GM23338 (cell line): ENCODE measurements at regions not wholly inside any gene's neighbourhood (a gene's known extent, or its start where the extent isn't known, plus 50 kb on each side); places are given as distances from the start of the nearest gene placed in this dataset.

Experiments
- CREB1 ChIP-seq: fragments of 250-450 bp; sonication (Bioruptor Pico); IDR thresholded peaks from 2 replicates; pipeline ENCODE4 v1.5.0; 2020; ENCODE audit warnings: low read depth, mild to moderate bottlenecking, moderate library complexity
- EZH2 ChIP-seq: fragments of 200-600 bp; sonication (generic); IDR thresholded peaks from one replicate; pipeline ENCODE4 v1.8.0; 2017; ENCODE audit warnings: antibody characterized with exemption, mild to moderate bottlenecking, low read depth; ENCODE audit not compliant: unreplicated experiment
- EZH2phosphoT487 ChIP-seq: fragments of 200-600 bp; sonication (generic); IDR thresholded peaks from one replicate; pipeline ENCODE4 v1.8.1; 2018; ENCODE audit warnings: antibody characterized with exemption; ENCODE audit not compliant: unreplicated experiment
- POLR2AphosphoS5 ChIP-seq: IDR thresholded peaks from 2 replicates; pipeline ENCODE4 v1.6.1; 2016; ENCODE audit warnings: antibody characterized with exemption, low read depth
- STAT1 ChIP-seq: IDR thresholded peaks from one replicate; pipeline ENCODE4 v1.6.1; 2016; ENCODE audit warnings: antibody characterized with exemption; ENCODE audit not compliant: unreplicated experiment
- ZNF114 ChIP-seq: fragments of 250-450 bp; sonication (Bioruptor Pico); IDR thresholded peaks from 2 replicates; pipeline ENCODE4 v1.5.0; 2020; ENCODE audit warnings: mild to moderate bottlenecking, moderate library complexity
- ZNF331 ChIP-seq: fragments of 250-450 bp; sonication (Bioruptor Pico); IDR thresholded peaks from 2 replicates; pipeline ENCODE4 v1.5.0; 2020; ENCODE audit warnings: low read depth, mild to moderate bottlenecking, moderate library complexity
- TF ChIP-seq, protein P1 (sequence below), 2 experiments: fragments of 200-600 bp in 1 of 2; sonication (generic) in 1 of 2; conservative IDR thresholded peaks; 2 replicates each; pipeline versions ENCODE4 v1.5.1 to v1.6.1; 2016 to 2017; ENCODE audit warnings: antibody characterized with exemption in 2 of 2, low read depth in 2 of 2, mild to moderate bottlenecking in 2 of 2, moderate library complexity in 1 of 2
- TF ChIP-seq, protein P2 (sequence below): IDR thresholded peaks from one replicate; pipeline ENCODE4 v1.6.1; 2018; ENCODE audit warnings: antibody characterized with exemption; ENCODE audit not compliant: unreplicated experiment
- TF ChIP-seq, protein P3 (sequence below): fragments of 250-450 bp; sonication (Bioruptor Pico); IDR thresholded peaks from 2 replicates; pipeline ENCODE4 v1.5.0; 2020; ENCODE audit warnings: mild to moderate bottlenecking, moderate library complexity

GRCh38 chr9:82171271-82171670 lies 182.7 kb downstream of the SPATA31D1 start:
- TF ChIP-seq, protein P1, sequence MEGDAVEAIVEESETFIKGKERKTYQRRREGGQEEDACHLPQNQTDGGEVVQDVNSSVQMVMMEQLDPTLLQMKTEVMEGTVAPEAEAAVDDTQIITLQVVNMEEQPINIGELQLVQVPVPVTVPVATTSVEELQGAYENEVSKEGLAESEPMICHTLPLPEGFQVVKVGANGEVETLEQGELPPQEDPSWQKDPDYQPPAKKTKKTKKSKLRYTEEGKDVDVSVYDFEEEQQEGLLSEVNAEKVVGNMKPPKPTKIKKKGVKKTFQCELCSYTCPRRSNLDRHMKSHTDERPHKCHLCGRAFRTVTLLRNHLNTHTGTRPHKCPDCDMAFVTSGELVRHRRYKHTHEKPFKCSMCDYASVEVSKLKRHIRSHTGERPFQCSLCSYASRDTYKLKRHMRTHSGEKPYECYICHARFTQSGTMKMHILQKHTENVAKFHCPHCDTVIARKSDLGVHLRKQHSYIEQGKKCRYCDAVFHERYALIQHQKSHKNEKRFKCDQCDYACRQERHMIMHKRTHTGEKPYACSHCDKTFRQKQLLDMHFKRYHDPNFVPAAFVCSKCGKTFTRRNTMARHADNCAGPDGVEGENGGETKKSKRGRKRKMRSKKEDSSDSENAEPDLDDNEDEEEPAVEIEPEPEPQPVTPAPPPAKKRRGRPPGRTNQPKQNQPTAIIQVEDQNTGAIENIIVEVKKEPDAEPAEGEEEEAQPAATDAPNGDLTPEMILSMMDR (conservative IDR thresholded peaks at IDR 0.05; ENCODE audit: low read depth in 2 of 2) = no peak
- TF ChIP-seq, protein P2, sequence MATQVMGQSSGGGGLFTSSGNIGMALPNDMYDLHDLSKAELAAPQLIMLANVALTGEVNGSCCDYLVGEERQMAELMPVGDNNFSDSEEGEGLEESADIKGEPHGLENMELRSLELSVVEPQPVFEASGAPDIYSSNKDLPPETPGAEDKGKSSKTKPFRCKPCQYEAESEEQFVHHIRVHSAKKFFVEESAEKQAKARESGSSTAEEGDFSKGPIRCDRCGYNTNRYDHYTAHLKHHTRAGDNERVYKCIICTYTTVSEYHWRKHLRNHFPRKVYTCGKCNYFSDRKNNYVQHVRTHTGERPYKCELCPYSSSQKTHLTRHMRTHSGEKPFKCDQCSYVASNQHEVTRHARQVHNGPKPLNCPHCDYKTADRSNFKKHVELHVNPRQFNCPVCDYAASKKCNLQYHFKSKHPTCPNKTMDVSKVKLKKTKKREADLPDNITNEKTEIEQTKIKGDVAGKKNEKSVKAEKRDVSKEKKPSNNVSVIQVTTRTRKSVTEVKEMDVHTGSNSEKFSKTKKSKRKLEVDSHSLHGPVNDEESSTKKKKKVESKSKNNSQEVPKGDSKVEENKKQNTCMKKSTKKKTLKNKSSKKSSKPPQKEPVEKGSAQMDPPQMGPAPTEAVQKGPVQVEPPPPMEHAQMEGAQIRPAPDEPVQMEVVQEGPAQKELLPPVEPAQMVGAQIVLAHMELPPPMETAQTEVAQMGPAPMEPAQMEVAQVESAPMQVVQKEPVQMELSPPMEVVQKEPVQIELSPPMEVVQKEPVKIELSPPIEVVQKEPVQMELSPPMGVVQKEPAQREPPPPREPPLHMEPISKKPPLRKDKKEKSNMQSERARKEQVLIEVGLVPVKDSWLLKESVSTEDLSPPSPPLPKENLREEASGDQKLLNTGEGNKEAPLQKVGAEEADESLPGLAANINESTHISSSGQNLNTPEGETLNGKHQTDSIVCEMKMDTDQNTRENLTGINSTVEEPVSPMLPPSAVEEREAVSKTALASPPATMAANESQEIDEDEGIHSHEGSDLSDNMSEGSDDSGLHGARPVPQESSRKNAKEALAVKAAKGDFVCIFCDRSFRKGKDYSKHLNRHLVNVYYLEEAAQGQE = no peak
- TF ChIP-seq POLR2AphosphoS5 = no peak
- no peak for TF ChIP-seq EZH2phosphoT487
- TF ChIP-seq EZH2 = no peak
- no peak for TF ChIP-seq ZNF114
- TF ChIP-seq STAT1 = no peak
- TF ChIP-seq ZNF331 (CRISPR knock-in tag) = no peak
- TF ChIP-seq, protein P3, sequence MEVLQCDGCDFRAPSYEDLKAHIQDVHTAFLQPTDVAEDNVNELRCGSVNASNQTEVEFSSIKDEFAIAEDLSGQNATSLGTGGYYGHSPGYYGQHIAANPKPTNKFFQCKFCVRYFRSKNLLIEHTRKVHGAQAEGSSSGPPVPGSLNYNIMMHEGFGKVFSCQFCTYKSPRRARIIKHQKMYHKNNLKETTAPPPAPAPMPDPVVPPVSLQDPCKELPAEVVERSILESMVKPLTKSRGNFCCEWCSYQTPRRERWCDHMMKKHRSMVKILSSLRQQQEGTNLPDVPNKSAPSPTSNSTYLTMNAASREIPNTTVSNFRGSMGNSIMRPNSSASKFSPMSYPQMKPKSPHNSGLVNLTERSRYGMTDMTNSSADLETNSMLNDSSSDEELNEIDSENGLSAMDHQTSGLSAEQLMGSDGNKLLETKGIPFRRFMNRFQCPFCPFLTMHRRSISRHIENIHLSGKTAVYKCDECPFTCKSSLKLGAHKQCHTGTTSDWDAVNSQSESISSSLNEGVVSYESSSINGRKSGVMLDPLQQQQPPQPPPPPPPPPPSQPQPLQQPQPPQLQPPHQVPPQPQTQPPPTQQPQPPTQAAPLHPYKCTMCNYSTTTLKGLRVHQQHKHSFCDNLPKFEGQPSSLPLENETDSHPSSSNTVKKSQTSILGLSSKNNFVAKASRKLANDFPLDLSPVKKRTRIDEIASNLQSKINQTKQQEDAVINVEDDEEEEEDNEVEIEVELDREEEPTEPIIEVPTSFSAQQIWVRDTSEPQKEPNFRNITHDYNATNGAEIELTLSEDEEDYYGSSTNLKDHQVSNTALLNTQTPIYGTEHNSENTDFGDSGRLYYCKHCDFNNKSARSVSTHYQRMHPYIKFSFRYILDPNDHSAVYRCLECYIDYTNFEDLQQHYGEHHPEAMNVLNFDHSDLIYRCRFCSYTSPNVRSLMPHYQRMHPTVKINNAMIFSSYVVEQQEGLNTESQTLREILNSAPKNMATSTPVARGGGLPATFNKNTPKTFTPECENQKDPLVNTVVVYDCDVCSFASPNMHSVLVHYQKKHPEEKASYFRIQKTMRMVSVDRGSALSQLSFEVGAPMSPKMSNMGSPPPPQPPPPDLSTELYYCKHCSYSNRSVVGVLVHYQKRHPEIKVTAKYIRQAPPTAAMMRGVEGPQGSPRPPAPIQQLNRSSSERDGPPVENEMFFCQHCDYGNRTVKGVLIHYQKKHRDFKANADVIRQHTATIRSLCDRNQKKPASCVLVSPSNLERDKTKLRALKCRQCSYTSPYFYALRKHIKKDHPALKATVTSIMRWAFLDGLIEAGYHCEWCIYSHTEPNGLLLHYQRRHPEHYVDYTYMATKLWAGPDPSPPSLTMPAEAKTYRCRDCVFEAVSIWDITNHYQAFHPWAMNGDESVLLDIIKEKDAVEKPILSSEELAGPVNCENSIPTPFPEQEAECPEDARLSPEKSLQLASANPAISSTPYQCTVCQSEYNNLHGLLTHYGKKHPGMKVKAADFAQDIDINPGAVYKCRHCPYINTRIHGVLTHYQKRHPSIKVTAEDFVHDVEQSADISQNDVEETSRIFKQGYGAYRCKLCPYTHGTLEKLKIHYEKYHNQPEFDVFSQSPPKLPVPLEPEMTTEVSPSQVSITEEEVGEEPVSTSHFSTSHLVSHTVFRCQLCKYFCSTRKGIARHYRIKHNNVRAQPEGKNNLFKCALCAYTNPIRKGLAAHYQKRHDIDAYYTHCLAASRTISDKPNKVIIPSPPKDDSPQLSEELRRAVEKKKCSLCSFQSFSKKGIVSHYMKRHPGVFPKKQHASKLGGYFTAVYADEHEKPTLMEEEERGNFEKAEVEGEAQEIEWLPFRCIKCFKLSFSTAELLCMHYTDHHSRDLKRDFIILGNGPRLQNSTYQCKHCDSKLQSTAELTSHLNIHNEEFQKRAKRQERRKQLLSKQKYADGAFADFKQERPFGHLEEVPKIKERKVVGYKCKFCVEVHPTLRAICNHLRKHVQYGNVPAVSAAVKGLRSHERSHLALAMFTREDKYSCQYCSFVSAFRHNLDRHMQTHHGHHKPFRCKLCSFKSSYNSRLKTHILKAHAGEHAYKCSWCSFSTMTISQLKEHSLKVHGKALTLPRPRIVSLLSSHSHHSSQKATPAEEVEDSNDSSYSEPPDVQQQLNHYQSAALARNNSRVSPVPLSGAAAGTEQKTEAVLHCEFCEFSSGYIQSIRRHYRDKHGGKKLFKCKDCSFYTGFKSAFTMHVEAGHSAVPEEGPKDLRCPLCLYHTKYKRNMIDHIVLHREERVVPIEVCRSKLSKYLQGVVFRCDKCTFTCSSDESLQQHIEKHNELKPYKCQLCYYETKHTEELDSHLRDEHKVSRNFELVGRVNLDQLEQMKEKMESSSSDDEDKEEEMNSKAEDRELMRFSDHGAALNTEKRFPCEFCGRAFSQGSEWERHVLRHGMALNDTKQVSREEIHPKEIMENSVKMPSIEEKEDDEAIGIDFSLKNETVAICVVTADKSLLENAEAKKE = no peak
- no peak for TF ChIP-seq CREB1 (CRISPR knock-in tag)
